DND-41 (cell line): ENCODE measurements at regions not wholly inside any gene's neighbourhood (a gene's known extent, or its start where the extent isn't known, plus 50 kb on each side); places are given as distances from the start of the nearest gene placed in this dataset.

Experiments used
- ATAC-seq: fragments of 200-7000 bp; cut with Tn5 transposase; 3 replicates; pipeline ENCODE4 v1.9.1; 2021; ENCODE audit warnings: low read depth; ENCODE audit not compliant: insufficient read depth
- DNase-seq: peaks from one replicate; pipeline ENCODE4 v3.0.0-alpha.2; 2020
- H2AFZ ChIP-seq: 2 replicates; pipeline ENCODE4 v1.6.0; 2012; ENCODE audit warnings: low read depth, low read length
- H3K27ac ChIP-seq: 2 replicates; pipeline ENCODE4 v1.5.1; 2012; ENCODE audit warnings: low read length, inconsistent platforms
- H3K27me3 ChIP-seq: fragments of 200-600 bp; sonication (generic); 2 replicates; pipeline ENCODE4 v1.6.0; 2012; ENCODE audit warnings: low read length, mild to moderate bottlenecking, inconsistent platforms; ENCODE audit not compliant: insufficient read depth, poor library complexity
- H3K36me3 ChIP-seq: 2 replicates; pipeline ENCODE4 v1.5.1; 2012; ENCODE audit warnings: low read length, inconsistent platforms; ENCODE audit not compliant: insufficient read depth
- H3K4me1 ChIP-seq: 2 replicates; pipeline ENCODE4 v1.5.1; 2012; ENCODE audit warnings: mild to moderate bottlenecking, low read length; ENCODE audit not compliant: insufficient read depth
- H3K4me2 ChIP-seq: 2 replicates; pipeline ENCODE4 v1.6.0; 2012; ENCODE audit warnings: mild to moderate bottlenecking, moderate library complexity, low read length, inconsistent platforms; ENCODE audit not compliant: insufficient read depth
- H3K4me3 ChIP-seq, 2 experiments: fragments of 200-600 bp in 1 of 2; shearing (Covaris generic) in 1 of 2; 2 replicates each; pipeline ENCODE4 v1.5.1; 2012 to 2016; ENCODE audit warnings: inconsistent platforms in 2 of 2, low read length in 2 of 2, mild to moderate bottlenecking in 2 of 2, low read depth in 1 of 2, moderate library complexity in 1 of 2
- H3K79me2 ChIP-seq: 2 replicates; pipeline ENCODE4 v1.6.0; 2012; ENCODE audit warnings: low read length, inconsistent platforms; ENCODE audit not compliant: insufficient read depth
- H3K9ac ChIP-seq: 2 replicates; pipeline ENCODE4 v1.6.0; 2012; ENCODE audit warnings: low read depth, mild to moderate bottlenecking, inconsistent platforms, low read length, moderate library complexity
- H3K9me3 ChIP-seq: 2 replicates; pipeline ENCODE4 v1.5.1; 2012; ENCODE audit warnings: low read length, moderate library complexity, mild to moderate bottlenecking, inconsistent platforms; ENCODE audit not compliant: insufficient read depth, severe bottlenecking
- H4K20me1 ChIP-seq: 2 replicates; pipeline ENCODE4 v1.6.0; 2012; ENCODE audit warnings: low read length; ENCODE audit not compliant: insufficient read depth
- EZH2 ChIP-seq: IDR thresholded peaks from 3 replicates; pipeline ENCODE4 v1.6.1; 2012; ENCODE audit warnings: borderline replicate concordance, low read depth, mild to moderate bottlenecking, moderate library complexity, low read length, inconsistent platforms; ENCODE audit not compliant: severe bottlenecking
- TF ChIP-seq, protein P1 (sequence below): IDR thresholded peaks from 2 replicates; pipeline ENCODE4 v1.5.1; 2012; ENCODE audit warnings: borderline replicate concordance, low read length, moderate library complexity, mild to moderate bottlenecking; ENCODE audit not compliant: poor library complexity, severe bottlenecking; ENCODE audit errors: extremely low read depth

DNA sequence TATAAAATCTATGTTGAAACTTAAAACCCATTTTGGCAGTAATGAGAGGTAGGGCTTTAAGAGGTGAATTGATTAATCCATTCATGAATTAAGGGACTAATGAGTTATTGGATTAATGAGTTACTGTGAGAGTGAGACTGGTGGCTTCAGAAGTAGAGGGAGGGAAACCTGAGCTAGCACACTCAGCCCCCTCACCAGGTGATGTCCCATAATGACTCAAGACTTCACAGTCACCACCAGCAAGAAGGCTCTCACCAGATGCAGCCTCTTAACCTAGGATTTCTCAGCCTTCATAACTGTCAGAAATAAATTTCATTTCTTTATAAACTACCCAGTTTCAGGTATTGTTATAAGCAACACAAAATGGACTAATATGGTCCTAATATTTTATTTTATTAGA is 621.7 kb upstream of the ACVR2A start:
- Histone ChIP-seq H3K27ac (no peak overlapping the region), H3K4me1 (no peaks in the 10 kb centered on the region), H3K9me3 (peaks cover 8% of the 10 kb centered on the region), H4K20me1 (no peaks in the 10 kb centered on the region), H2AFZ (no peak overlapping the region), H3K79me2 (no peaks in the 10 kb centered on the region), H3K4me2 (no peak overlapping the region), H3K27me3 (no peaks in the 10 kb centered on the region), H3K36me3 (no peaks in the 10 kb centered on the region), H3K9ac (no peak overlapping the region), H3K4me3 (no peak overlapping the region)
- no peak for DNase-seq
- ATAC-seq, result no peak
- TF ChIP-seq, protein P1, sequence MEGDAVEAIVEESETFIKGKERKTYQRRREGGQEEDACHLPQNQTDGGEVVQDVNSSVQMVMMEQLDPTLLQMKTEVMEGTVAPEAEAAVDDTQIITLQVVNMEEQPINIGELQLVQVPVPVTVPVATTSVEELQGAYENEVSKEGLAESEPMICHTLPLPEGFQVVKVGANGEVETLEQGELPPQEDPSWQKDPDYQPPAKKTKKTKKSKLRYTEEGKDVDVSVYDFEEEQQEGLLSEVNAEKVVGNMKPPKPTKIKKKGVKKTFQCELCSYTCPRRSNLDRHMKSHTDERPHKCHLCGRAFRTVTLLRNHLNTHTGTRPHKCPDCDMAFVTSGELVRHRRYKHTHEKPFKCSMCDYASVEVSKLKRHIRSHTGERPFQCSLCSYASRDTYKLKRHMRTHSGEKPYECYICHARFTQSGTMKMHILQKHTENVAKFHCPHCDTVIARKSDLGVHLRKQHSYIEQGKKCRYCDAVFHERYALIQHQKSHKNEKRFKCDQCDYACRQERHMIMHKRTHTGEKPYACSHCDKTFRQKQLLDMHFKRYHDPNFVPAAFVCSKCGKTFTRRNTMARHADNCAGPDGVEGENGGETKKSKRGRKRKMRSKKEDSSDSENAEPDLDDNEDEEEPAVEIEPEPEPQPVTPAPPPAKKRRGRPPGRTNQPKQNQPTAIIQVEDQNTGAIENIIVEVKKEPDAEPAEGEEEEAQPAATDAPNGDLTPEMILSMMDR, result no peak
- no peak for TF ChIP-seq EZH2

DNA sequence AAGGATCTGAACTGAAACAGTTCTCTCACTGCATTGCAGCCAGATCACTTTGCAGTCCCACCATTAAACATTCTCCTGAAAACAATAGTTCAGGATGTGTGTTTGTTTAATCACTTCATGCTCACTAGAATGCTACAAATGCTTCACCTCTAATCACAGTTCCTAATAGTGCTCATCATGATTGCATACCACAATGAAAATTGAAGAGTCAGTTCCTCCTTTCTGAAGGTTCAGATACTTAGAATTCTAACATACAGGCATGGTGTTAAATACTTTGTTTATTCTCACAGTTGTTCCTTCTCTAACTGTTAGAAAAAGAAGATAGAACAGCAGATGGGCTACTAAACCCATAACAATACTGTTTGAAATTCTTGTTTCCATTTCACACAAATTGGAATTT is 622.3 kb upstream of the ACVR2A start:
- Histone ChIP-seq H3K36me3 (no peaks in the 10 kb centered on the region), H3K79me2 (no peaks in the 10 kb centered on the region), H2AFZ (no peak overlapping the region), H3K27me3 (no peaks in the 10 kb centered on the region), H3K4me3 (no peak overlapping the region), H4K20me1 (no peaks in the 10 kb centered on the region), H3K9ac (no peak overlapping the region), H3K4me2 (no peak overlapping the region), H3K4me1 (no peaks in the 10 kb centered on the region), H3K27ac (no peak overlapping the region), H3K9me3 (peaks cover 13% of the 10 kb centered on the region)
- ATAC-seq (no peak), DNase-seq (no peak)
- no peak for TF ChIP-seq EZH2
- TF ChIP-seq, protein P1, result no peak

DNA sequence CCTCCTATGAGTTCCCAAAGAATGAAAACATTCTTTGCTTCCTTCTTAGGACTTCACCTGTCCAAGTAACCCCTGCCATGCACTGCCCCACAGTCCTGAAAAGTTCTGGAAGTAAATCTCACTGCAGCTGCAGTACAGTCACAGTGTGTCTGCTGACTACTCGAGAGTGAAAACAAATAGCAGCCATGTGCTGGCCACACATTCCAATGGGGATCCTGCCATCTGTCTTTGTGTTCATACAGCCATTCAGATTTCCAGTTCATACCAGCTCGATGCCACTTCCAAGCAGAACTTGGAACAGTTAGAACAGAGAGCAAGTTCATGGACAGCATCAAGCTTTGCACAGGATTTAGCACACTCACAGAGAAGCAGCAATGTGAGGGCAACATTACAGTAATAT is 629.9 kb upstream of the ACVR2A start:
- Histone ChIP-seq H3K4me2 (no peak overlapping the region), H3K27me3 (no peaks in the 10 kb centered on the region), H3K36me3 (no peaks in the 10 kb centered on the region), H3K9me3 (peaks cover 14% of the 10 kb centered on the region), H3K4me1 (no peaks in the 10 kb centered on the region), H2AFZ (no peak overlapping the region), H3K9ac (no peak overlapping the region), H3K79me2 (no peaks in the 10 kb centered on the region), H4K20me1 (no peaks in the 10 kb centered on the region), H3K4me3 (no peak overlapping the region), H3K27ac (no peak overlapping the region)
- DNase-seq (no peak), ATAC-seq (no peak)
- TF ChIP-seq EZH2, result no peak
- TF ChIP-seq, protein P1, result no peak

DNA sequence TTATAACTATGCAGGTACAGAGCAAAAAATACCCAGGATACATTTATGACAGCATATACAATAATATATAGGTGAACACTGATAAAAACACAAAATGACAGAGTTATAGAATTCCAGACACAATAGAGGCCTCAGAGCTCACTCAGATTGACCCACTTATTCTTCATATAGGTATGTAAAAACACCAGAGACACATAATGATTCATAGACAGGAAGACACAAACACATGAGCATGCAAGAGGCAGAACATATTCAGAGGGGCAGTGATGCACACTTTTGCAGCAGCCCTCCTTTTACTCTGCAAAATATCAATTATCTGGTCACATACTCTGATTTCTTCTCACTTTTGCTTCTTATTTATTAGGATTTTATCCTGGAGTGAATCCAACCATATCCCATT is 633.3 kb upstream of the ACVR2A start:
- no peaks in the 10 kb centered on the region for H3K79me2 ChIP-seq
- TF ChIP-seq, protein P1, result no peak
- TF ChIP-seq EZH2, result no peak
- H3K4me3 ChIP-seq, result no peak overlapping the region
- no peak overlapping the region for H3K9ac ChIP-seq
- no peaks in the 10 kb centered on the region for H3K4me1 ChIP-seq
- H3K9me3 ChIP-seq, result no peaks in the 10 kb centered on the region
- H3K4me2 ChIP-seq, result no peak overlapping the region
- no peak overlapping the region for H3K27ac ChIP-seq
- no peaks in the 10 kb centered on the region for H4K20me1 ChIP-seq
- no peaks in the 10 kb centered on the region for H3K27me3 ChIP-seq
- ATAC-seq (no peak), DNase-seq (no peak)
- H3K36me3 ChIP-seq, result no peaks in the 10 kb centered on the region
- H2AFZ ChIP-seq, result no peak overlapping the region
